Endothelial cell of umbilical vein (primary cell): ENCODE measurements at regions not wholly inside any gene's neighbourhood (a gene's known extent, or its start where the extent isn't known, plus 50 kb on each side); places are given as distances from the start of the nearest gene placed in this dataset.

Experiments
- BruUV-seq: library from RNA; stranded (reverse); fragments of 400-500 nt; replicated peaks from 2 replicates; lab custom pipeline; 2021; lab: Mats Ljungman, UMichigan
- CTCF ChIA-PET: fragments of 300-600, 350-600 bp; sonication (Branson Sonifier 250); formaldehyde crosslinking; loops from one replicate; lab custom pipeline; 2021; ENCODE audit warnings: antibody characterized with exemption, inconsistent platforms; lab: Charles Lee
- POLR2A ChIA-PET: fragments of 300-600, 350-600 bp; sonication (Branson Sonifier 250); formaldehyde crosslinking; loops from one replicate; lab custom pipeline; 2021; ENCODE audit warnings: antibody characterized with exemption, inconsistent platforms; lab: Charles Lee
- DNase-seq: peaks from one replicate; pipeline ENCODE4 v3.0.0-alpha.2; 2011; ENCODE audit warnings: low read depth, low spot score
- FAIRE-seq: peaks from 2 replicates; lab custom pipeline; 2011; peaks lifted over from hg19 to GRCh38; lab: Jason Lieb, UNC
- H2AFZ ChIP-seq: 2 replicates; pipeline ENCODE4 v1.6.0; 2012; ENCODE audit warnings: low read depth, low read length, control low read depth, inconsistent platforms
- H3K27ac ChIP-seq: 2 replicates; pipeline ENCODE4 v1.5.1; 2011; ENCODE audit warnings: low read depth, mild to moderate bottlenecking, control low read depth, low read length, moderate library complexity; ENCODE audit not compliant: insufficient read depth
- H3K27me3 ChIP-seq, 2 experiments: 2 replicates each; pipeline versions ENCODE4 v1.6.0 to v1.6.1; 2011; ENCODE audit warnings: low read length in 2 of 2, mixed read lengths in 1 of 2; ENCODE audit not compliant: control insufficient read depth in 2 of 2, insufficient read depth in 2 of 2
- H3K36me3 ChIP-seq, 2 experiments: 2 replicates in 1 of 2; 3 replicates in 1 of 2; pipeline ENCODE4 v1.5.1; 2011; ENCODE audit warnings: low read length in 2 of 2, mild to moderate bottlenecking in 1 of 2, moderate library complexity in 1 of 2; ENCODE audit not compliant: control insufficient read depth in 2 of 2, insufficient read depth in 2 of 2; ENCODE audit errors: extremely low read depth in 1 of 2
- H3K4me1 ChIP-seq: 3 replicates; pipeline ENCODE4 v1.5.1; 2011; ENCODE audit warnings: mild to moderate bottlenecking, low read length; ENCODE audit not compliant: control insufficient read depth, insufficient read depth; ENCODE audit errors: extremely low read depth
- H3K4me2 ChIP-seq: 2 replicates; pipeline ENCODE4 v1.6.1; 2011; ENCODE audit warnings: low read length, control low read depth, mixed read lengths; ENCODE audit not compliant: insufficient read depth
- H3K4me3 ChIP-seq, 3 experiments: fragments of 200-600 bp in 1 of 3; sonication (generic), shearing (Covaris generic) in 1 of 3; replicated peaks in 1 of 3; 2 replicates each; pipeline ENCODE4 v1.5.1; 2011 to 2016; ENCODE audit warnings: control low read depth in 3 of 3, low read length in 3 of 3, mild to moderate bottlenecking in 2 of 3, inconsistent platforms in 1 of 3, low read depth in 1 of 3, moderate library complexity in 1 of 3; ENCODE audit not compliant: insufficient read depth in 1 of 3
- H3K79me2 ChIP-seq: 2 replicates; pipeline ENCODE4 v1.6.0; 2012; ENCODE audit warnings: low read length, inconsistent platforms; ENCODE audit not compliant: control insufficient read depth, insufficient read depth
- H3K9ac ChIP-seq: replicated peaks from 2 replicates; pipeline ENCODE3; 2011; ENCODE audit warnings: low read length, control low read depth; ENCODE audit not compliant: insufficient read depth; ENCODE audit errors: extremely low read depth
- H3K9me1 ChIP-seq: replicated peaks from 3 replicates; pipeline ENCODE4 v1.6.0; 2011; ENCODE audit warnings: mild to moderate bottlenecking, low read length; ENCODE audit not compliant: control insufficient read depth, insufficient read depth; ENCODE audit errors: extremely low read depth
- H3K9me3 ChIP-seq: replicated peaks from 2 replicates; pipeline ENCODE4 v1.5.1; 2012; ENCODE audit warnings: low read length, inconsistent platforms; ENCODE audit not compliant: control insufficient read depth, insufficient read depth
- H4K20me1 ChIP-seq: replicated peaks from 2 replicates; pipeline ENCODE3; 2011; ENCODE audit warnings: mild to moderate bottlenecking, low read length; ENCODE audit not compliant: control insufficient read depth, insufficient read depth; ENCODE audit errors: extremely low read depth
- CTCF ChIP-seq, 2 donors: IDR thresholded peaks; 1 replicate in 1 of 2; 2 replicates in 1 of 2; pipeline ENCODE4 v1.5.1; 2011; ENCODE audit warnings: low read length in 2 of 2, mild to moderate bottlenecking in 2 of 2, moderate library complexity in 2 of 2, control low read depth in 1 of 2, inconsistent platforms in 1 of 2, low read depth in 1 of 2; ENCODE audit not compliant: insufficient read depth in 1 of 2; ENCODE audit errors: extremely low read depth in 1 of 2
- EZH2 ChIP-seq: IDR thresholded peaks from 2 replicates; pipeline ENCODE4 v1.6.1; 2012; ENCODE audit warnings: borderline replicate concordance, low read depth, mild to moderate bottlenecking, moderate library complexity, low read length, inconsistent platforms; ENCODE audit not compliant: severe bottlenecking
- FOS ChIP-seq: IDR thresholded peaks from 2 replicates; pipeline ENCODE4 v1.6.1; 2011; ENCODE audit warnings: mild to moderate bottlenecking, low read length, moderate library complexity, borderline replicate concordance; ENCODE audit not compliant: insufficient read depth
- JUN ChIP-seq: IDR thresholded peaks from 2 replicates; pipeline ENCODE4 v1.6.1; 2011; ENCODE audit warnings: borderline replicate concordance, low read depth; ENCODE audit not compliant: insufficient read length, insufficient read depth
- MYC ChIP-seq: IDR thresholded peaks from one replicate; pipeline ENCODE4 v1.6.1; 2011; ENCODE audit warnings: mild to moderate bottlenecking, low read depth, low read length
- dilution Hi-C: fragments of 300-500 bp; cut with MboI; formaldehyde crosslinking; loops from one replicate; pipeline ENCODE4 v1.15.0; 2019; ENCODE audit warnings: low sequenced_read_pairs; ENCODE audit not compliant: extremely low pct_ligation_motif_present
- intact Hi-C: fragments of 100-400 bp; cut with micrococcal nuclease; formaldehyde crosslinking; loops from one replicate; pipeline ENCODE4 v1.10.0; 2022

GRCh38 chr4:124322234-124323065 is 390.1 kb downstream of the ANKRD50 start:
- Histone ChIP-seq H4K20me1 (no peaks in the 10 kb centered on the region), H3K27me3 (no peaks in the 10 kb centered on the region), H3K36me3 (no peaks in the 10 kb centered on the region), H3K4me3 (no peak overlapping the region), H3K9me3 (no peaks in the 10 kb centered on the region), H3K9ac (no peak overlapping the region), H3K9me1 (no peaks in the 10 kb centered on the region), H3K4me2 (peak overlapping the region; percentile 6), H3K79me2 (no peaks in the 10 kb centered on the region), H3K4me1 (no peaks in the 10 kb centered on the region), H2AFZ (peak overlapping the region; percentile 75), H3K27ac (no peak overlapping the region)
- TF ChIP-seq CTCF (IDR thresholded peaks at IDR 0.05; ENCODE audit: extremely low read depth in 1 of 2, insufficient read depth in 1 of 2, low read depth in 1 of 2, low read length in 2 of 2) (peak; percentile 14 to 25), JUN (no peak), MYC (no peak), EZH2 (no peak), FOS (no peak)
- intact Hi-C loops = loop anchor here (1.0 to 5.0 kb wide), 6 partner anchors 210 to 1565 kb away; no protein-coding TSS in a partner anchor
- ChIA-PET CTCF (interaction anchor here (0.7 to 3.5 kb wide), 25 partner anchors 8 to 1558 kb away, joined by 3 to 20 read pairs (median 4); no protein-coding TSS in a partner anchor), POLR2A (interaction anchor here (0.6 kb wide), 1 partner anchor 15 kb away, joined by 3 read pairs; no protein-coding TSS in a partner anchor)
- DNase-seq = peak; percentile 56
- peak; percentile 70 for FAIRE-seq
- dilution Hi-C loops = no loop called here
- no TSS peak for BruUV-seq
